ENCODE measurements at regions not wholly inside any gene's neighbourhood (a gene's known extent, or its start where the extent isn't known, plus 50 kb on each side); places are given as distances from the start of the nearest gene placed in this dataset.

DNA sequence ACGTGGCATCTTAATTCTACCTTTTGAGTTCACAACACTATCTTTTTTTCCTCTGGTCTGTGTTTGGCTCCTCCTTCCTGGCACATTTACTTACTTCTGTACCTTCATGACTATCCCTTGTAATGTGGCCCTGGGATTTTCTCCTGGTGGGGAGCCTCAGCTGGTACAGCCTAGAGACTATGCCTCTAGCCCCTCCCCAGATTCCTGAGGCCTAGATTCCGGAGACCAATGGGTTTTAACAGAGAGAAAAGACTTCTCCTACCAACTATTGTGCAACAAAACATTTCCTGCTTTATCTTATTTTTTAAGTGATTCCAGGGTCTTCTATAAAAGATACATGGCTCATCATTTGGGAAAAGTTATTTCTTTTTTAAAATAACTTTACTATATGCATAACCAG is 216.2 kb upstream of the KRR1 start:
- H2AK9ac ChIP-seq (replicated peaks; ENCODE audit: low read depth, low read length, poor library complexity), result no peak overlapping the region
- H3K18ac ChIP-seq (ENCODE audit: low read depth, low read length), result peak overlapping the region; percentile 89
- peak overlapping the region; percentile 35 to 82 for H4K8ac ChIP-seq (ENCODE audit: low read depth in 2 of 2, low read length in 2 of 2)
- peak overlapping the region; percentile 94 for H2BK120ac ChIP-seq (ENCODE audit: low read depth, low read length)
- no peak overlapping the region for H3K4me2 ChIP-seq (ENCODE audit: low read depth, low read length)
- H2AK5ac ChIP-seq (ENCODE audit: low read depth, low read length), result peak overlapping the region; percentile 80
- no peak overlapping the region for H3K4me3 ChIP-seq (ENCODE audit: insufficient read depth, low read depth, low read length)
- intact Hi-C loops (cut with micrococcal nuclease), result no loop called here
- DNase-seq (no peak), ATAC-seq (ENCODE audit: low read depth) (no peak)
- 83% methylated on average over 1 of the region's 2 CpGs; no CpG with 5 or more reads in 1 of the 2 experiments for WGBS, 2 experiments (ENCODE audit: extremely low coverage in 2 of 2, insufficient read length in 1 of 2)
- POLR2A ChIA-PET (ENCODE audit: unreplicated experiment), result no interaction called here
- H3K36me3 ChIP-seq (ENCODE audit: control insufficient read depth, insufficient read depth, low read length), result no peaks in the 10 kb centered on the region
- H3K14ac ChIP-seq (replicated peaks; ENCODE audit: low read depth, low read length), result peak overlapping the region; percentile 90
- peaks cover 12% of the 10 kb centered on the region; the same call in 1 of the 2 replicates for H3K9me1 ChIP-seq (ENCODE audit: insufficient read depth, low read length)
- H3K9me3 ChIP-seq (ENCODE audit: control insufficient read depth, insufficient read depth, low read length), result no peaks in the 10 kb centered on the region
- no peak overlapping the region for H3K56ac ChIP-seq (ENCODE audit: extremely low read depth, insufficient read depth, low read length)
- peak overlapping the region; percentile 81 for H4K5ac ChIP-seq (ENCODE audit: low read depth, low read length)
- H3K23ac ChIP-seq (ENCODE audit: low read depth, low read length), result no peak overlapping the region
- H3K9ac ChIP-seq (ENCODE audit: low read depth, low read length), result no peak overlapping the region
- no peaks in the 10 kb centered on the region for H3K27me3 ChIP-seq (ENCODE audit: control insufficient read depth, insufficient read depth, low read length)
- dilution Hi-C loops (cut with HindIII; ENCODE audit: low sequenced_read_pairs, unreplicated experiment), result no loop called here
- CTCF ChIA-PET, result no interaction called here
- BruUV-seq (replicated peaks), result no TSS peak
- peak overlapping the region; percentile 96 for H2BK20ac ChIP-seq (ENCODE audit: low read depth, low read length)
- H4K91ac ChIP-seq (ENCODE audit: insufficient read depth, low read depth, low read length), result peak overlapping the region; percentile 60
- H2AFZ ChIP-seq (replicated peaks; ENCODE audit: low read length, poor library complexity), result peak overlapping the region; percentile 54
- TF ChIP-seq CEBPB (IDR thresholded peaks at IDR 0.05; ENCODE audit: low read depth, low read length), result peak; percentile 35; the same call in 1 of the 2 replicates
- no peak for TF ChIP-seq CHD1 (IDR thresholded peaks at IDR 0.05; ENCODE audit: low read depth, low read length)
- H3K79me1 ChIP-seq (ENCODE audit: low read depth in 1 of 2, low read length in 2 of 2), result peaks cover 0 to 13% of the 10 kb centered on the region in 2 experiments; a peak in 2 of 4 replicates
- H2BK15ac ChIP-seq (ENCODE audit: low read depth, low read length), result peak overlapping the region; percentile 96; the same call in 2 of the 3 replicates
- H4K20me1 ChIP-seq (ENCODE audit: insufficient read depth, low read length), result no peaks in the 10 kb centered on the region
- H2BK5ac ChIP-seq (ENCODE audit: low read depth, low read length, poor library complexity, severe bottlenecking), result peak overlapping the region; percentile 50
- H3K4me1 ChIP-seq (ENCODE audit: control insufficient read depth, insufficient read depth, low read length), result peaks cover 20% of the 10 kb centered on the region
- H3K4ac ChIP-seq (ENCODE audit: low read depth, low read length), result peak overlapping the region; percentile 87
- in situ Hi-C loops (cut with MboI; ENCODE audit: low sequenced_read_pairs), result no loop called here
- peak overlapping the region; percentile 62; the same call in 1 of the 2 replicates for H3K27ac ChIP-seq (ENCODE audit: insufficient read depth, low read length)
